Stromal cell of bone marrow (primary cell): ENCODE measurements at regions not wholly inside any gene's neighbourhood (a gene's known extent, or its start where the extent isn't known, plus 50 kb on each side); places are given as distances from the start of the nearest gene placed in this dataset.

Experiments used
- DNase-seq: peaks from one replicate; pipeline ENCODE4 v3.0.0-alpha.2; 2012; ENCODE audit warnings: low read depth

GRCh38 chr4:38598489-38598888 lies 65.5 kb upstream of the KLF3 start:
- DNase-seq = no peak

- no peak for DNase-seq
These were observed 63.4 kb upstream of the KLF3 start for GRCh38 chr4:38600575-38600974.

GRCh38 chr4:38601244-38601915 lies 62.6 kb upstream of the KLF3 start:
- DNase-seq = no peak

GRCh38 chr4:38601916-38602291 lies 62.1 kb upstream of the KLF3 start:
- DNase-seq = no peak

GRCh38 chr4:38603652-38604051 lies 60.3 kb upstream of the KLF3 start:
- DNase-seq = no peak

GRCh38 chr4:38605181-38605752 lies 58.7 kb upstream of the KLF3 start:
- DNase-seq = no peak

GRCh38 chr4:38605753-38606586 lies 58.0 kb upstream of the KLF3 start:
- DNase-seq = no peak

GRCh38 chr4:38606587-38606905 lies 57.5 kb upstream of the KLF3 start:
- DNase-seq = no peak

GRCh38 chr4:38609614-38610013 lies 54.4 kb upstream of the KLF3 start:
- no peak for DNase-seq

GRCh38 chr4:38610521-38610920 lies 53.5 kb upstream of the KLF3 start:
- no peak for DNase-seq

GRCh38 chr4:38610966-38611431 lies 53.0 kb upstream of the KLF3 start:
- DNase-seq = no peak

GRCh38 chr4:38611676-38612075 lies 52.3 kb upstream of the KLF3 start:
- DNase-seq = no peak

- DNase-seq = no peak
These were observed 51.2 kb upstream of the KLF3 start for GRCh38 chr4:38612646-38613414.
